Lower leg skin (tissue), 3 donors: ENCODE measurements at regions not wholly inside any gene's neighbourhood (a gene's known extent, or its start where the extent isn't known, plus 50 kb on each side); places are given as distances from the start of the nearest gene placed in this dataset.

ENCODE experiments used
- POLR2A ChIP-seq, 2 donors: fragments of 450-650 bp; IDR thresholded peaks; one replicate each; pipeline ENCODE4 v1.6.1; 2016 to 2017; ENCODE audit warnings: antibody characterized with exemption in 2 of 2, mild to moderate bottlenecking in 1 of 2, moderate library complexity in 1 of 2
- TF ChIP-seq, protein P1 (sequence below), 3 donors: fragments of 450-650 bp; IDR thresholded peaks; one replicate each; pipeline ENCODE4 v1.5.1; 2016; ENCODE audit warnings: antibody characterized with exemption in 3 of 3, mild to moderate bottlenecking in 3 of 3, moderate library complexity in 2 of 3

DNA sequence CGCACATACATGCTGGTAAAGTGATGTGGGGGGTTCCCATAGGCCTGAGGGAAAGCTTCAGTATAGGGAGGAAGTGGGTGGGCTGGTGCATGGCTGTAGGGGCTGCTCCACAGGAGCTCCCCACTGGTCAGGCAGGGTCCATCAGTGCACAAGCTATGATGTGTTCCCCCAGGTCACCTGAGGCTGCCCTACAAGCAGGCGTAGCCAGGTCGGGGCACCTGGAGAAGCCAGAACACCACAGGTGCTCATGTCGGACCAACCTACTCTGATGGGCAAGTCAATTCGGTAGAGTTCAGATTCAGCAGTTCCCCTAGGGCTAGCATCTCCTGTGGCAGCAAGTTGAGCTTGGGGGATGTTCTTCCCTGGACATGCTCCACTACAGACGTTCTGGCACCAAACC is 103.3 kb upstream of the EPHA5 start:
- no peak for TF ChIP-seq POLR2A (IDR thresholded peaks at IDR 0.05)
- TF ChIP-seq, protein P1, sequence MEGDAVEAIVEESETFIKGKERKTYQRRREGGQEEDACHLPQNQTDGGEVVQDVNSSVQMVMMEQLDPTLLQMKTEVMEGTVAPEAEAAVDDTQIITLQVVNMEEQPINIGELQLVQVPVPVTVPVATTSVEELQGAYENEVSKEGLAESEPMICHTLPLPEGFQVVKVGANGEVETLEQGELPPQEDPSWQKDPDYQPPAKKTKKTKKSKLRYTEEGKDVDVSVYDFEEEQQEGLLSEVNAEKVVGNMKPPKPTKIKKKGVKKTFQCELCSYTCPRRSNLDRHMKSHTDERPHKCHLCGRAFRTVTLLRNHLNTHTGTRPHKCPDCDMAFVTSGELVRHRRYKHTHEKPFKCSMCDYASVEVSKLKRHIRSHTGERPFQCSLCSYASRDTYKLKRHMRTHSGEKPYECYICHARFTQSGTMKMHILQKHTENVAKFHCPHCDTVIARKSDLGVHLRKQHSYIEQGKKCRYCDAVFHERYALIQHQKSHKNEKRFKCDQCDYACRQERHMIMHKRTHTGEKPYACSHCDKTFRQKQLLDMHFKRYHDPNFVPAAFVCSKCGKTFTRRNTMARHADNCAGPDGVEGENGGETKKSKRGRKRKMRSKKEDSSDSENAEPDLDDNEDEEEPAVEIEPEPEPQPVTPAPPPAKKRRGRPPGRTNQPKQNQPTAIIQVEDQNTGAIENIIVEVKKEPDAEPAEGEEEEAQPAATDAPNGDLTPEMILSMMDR (IDR thresholded peaks at IDR 0.05), result no peak
